ENCODE measurements at regions not wholly inside any gene's neighbourhood (a gene's known extent, or its start where the extent isn't known, plus 50 kb on each side); places are given as distances from the start of the nearest gene placed in this dataset.
"Not testable (repeated sequence)": the region's sequence is repeated elsewhere in the genome, so short reads cannot be mapped to it uniquely, and the experiment has no call there.

DNA sequence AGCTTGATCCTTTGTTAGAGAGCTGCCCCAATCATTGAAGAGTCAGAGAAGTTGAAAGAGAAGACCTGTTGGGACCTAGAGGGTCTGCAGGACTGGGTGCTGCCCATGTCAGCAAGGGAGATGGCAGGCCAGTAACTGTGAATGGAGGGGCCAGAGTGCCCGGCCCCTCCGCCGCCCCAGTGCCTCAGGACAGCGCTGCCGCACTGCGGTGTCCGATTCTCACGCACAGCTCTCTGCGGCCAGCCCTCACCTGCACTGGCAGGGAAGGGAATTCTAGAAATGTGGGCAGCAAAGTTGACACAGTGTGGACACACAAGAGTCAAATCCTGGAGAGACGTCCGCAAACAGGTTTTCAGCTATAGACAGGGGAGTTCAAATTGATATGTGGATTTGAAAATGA lies 373.5 kb downstream of the TCERG1L start:
- TF ChIP-seq, protein P1, sequence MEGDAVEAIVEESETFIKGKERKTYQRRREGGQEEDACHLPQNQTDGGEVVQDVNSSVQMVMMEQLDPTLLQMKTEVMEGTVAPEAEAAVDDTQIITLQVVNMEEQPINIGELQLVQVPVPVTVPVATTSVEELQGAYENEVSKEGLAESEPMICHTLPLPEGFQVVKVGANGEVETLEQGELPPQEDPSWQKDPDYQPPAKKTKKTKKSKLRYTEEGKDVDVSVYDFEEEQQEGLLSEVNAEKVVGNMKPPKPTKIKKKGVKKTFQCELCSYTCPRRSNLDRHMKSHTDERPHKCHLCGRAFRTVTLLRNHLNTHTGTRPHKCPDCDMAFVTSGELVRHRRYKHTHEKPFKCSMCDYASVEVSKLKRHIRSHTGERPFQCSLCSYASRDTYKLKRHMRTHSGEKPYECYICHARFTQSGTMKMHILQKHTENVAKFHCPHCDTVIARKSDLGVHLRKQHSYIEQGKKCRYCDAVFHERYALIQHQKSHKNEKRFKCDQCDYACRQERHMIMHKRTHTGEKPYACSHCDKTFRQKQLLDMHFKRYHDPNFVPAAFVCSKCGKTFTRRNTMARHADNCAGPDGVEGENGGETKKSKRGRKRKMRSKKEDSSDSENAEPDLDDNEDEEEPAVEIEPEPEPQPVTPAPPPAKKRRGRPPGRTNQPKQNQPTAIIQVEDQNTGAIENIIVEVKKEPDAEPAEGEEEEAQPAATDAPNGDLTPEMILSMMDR (IDR thresholded peaks at IDR 0.05): no peak

DNA sequence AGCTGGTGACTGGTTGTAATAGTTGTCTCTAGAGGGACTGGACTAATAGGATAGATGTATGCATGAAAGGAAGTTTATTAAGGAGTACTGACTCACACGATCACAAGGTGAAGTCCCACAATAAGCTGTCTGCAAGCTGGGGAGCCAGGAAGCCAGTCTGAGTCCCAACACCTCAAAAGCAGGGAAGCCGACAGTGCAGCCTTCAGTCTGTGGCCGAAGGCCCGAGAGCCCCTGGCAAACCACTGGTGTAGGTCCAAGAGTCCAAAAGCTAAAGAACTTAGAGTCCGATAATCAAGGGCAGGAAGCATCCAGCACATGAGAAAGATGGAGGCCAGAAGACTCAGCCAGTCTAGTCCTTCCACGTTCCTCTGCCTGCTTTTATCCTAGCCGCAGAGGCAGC lies 372.6 kb downstream of the TCERG1L start:
- not testable (repeated sequence) for DNase-seq (ENCODE audit: low spot score); ATAC-seq (ENCODE audit: low FRiP score)

More for the DNA sequence above, 373.5 kb downstream of the TCERG1L start:
- DNase-seq (ENCODE audit: low spot score) (no peak), ATAC-seq (ENCODE audit: low FRiP score) (no peak)

DNA sequence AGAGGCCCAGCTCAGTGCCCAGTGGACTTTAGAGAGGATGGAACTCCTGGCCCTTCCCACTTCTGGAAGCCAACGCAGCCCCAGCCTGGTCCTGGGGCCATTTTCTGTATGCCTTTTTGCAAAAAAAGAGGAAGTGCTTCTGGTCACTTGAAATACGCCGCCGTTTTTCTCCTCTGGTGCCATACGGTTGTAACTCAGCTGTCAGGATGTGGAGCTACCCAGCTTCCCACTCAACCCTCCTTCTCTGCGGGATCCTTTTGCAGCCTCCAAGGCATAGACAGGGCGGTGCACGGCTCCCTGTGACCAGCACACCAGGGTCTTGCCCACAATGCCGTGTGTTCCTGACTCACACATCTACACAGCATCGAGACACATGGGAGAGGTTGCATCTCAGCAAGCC lies 369.6 kb downstream of the TCERG1L start:
- no peak for DNase-seq (ENCODE audit: low spot score)
- TF ChIP-seq, protein P1 (IDR thresholded peaks at IDR 0.05): no peak
- no peak for ATAC-seq (ENCODE audit: low FRiP score)

DNA sequence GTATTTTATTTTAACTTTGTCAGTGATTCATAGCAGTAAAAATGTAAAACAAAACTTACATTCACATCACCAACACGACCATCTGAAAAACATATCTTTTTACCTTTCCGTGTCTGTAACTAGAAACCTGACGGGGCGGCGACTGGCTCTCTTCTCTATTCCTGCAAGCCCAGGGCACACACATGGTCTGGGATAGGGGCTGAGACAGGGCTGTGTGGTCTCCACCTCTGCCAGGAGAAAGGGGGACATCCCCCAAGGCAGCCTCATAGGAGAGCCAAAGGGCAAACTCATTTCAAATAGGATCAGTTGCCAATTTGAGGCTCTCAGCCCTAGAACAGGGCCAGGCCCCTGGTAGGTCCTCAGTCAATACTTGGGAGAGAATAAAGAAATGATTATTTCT lies 359.4 kb downstream of the TCERG1L start:
- ATAC-seq (ENCODE audit: low FRiP score) (no peak), DNase-seq (ENCODE audit: low spot score) (no peak)
- TF ChIP-seq, protein P1 (IDR thresholded peaks at IDR 0.05): no peak

DNA sequence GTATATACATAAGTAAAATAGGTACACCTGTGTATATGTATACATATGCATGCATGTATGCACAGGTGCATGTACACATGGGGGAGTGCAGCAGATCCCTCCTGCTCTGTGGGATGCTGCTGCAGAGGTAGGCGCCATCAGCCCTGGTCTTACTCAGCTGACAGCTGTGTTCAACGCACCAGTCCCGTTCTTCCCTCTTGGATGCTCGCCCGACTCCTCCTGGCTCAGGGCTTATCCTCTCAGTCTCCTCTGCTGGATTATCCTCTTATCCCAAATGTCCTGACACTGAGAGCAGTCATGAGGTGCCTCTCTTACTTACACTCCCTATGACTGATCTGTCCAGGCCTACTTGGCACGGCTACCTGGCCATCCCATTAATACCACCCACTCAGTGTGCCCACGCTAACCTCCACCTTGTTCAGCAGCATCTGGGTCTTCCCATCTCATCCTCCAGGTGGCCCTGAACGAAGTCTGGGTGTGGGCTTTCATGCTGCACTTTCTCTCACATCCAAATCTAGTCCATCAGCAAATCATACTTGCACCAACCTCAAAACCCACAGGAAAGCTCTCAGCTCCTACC lies 357.1 kb downstream of the TCERG1L start:
- no peak for DNase-seq (ENCODE audit: low spot score)
- TF ChIP-seq, protein P1 (IDR thresholded peaks at IDR 0.05): no peak
- no peak for ATAC-seq (ENCODE audit: low FRiP score)

DNA sequence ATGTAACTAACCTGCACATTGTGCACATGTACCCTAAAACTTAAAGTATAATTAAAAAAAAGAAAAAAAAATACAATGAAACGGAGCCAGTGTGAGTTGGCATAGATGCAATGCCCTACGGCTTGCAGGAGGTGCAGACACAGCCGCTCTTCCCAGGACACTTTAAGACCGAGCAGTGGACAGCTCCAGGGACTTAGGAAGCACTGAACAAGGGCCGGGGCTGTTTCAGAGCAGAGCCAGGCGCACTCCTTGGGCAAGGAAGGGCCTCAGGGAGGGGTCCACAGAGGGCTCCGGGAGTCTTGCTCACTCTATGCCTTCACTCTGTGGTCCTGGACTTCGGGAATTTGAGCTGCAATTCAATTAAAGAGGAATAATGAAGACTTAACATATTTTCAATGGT lies 355.3 kb downstream of the TCERG1L start:
- DNase-seq (ENCODE audit: low spot score): no peak
- ATAC-seq (ENCODE audit: low FRiP score): no peak

DNA sequence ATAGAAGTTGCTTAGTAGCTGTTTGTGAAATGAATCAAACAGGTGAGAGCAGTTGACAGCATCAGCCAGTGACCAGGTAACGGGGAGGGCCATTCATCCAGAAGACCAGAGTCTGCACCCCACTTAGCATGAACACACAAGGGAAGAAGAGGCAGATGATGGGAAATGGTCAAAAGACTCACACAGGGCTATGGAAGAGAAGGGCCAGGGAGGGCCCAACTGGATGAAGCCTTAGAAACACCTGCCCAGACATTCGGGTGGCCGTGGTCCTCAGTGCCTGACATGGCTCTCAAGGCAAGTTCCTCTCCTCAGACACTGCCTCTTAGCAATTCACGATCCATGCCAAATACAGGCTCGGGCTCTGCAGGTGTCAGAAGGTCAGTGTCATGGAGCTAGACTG lies 354.1 kb downstream of the TCERG1L start:
- TF ChIP-seq, protein P1 (IDR thresholded peaks at IDR 0.05): no peak
- no peak for DNase-seq (ENCODE audit: low spot score)
- ATAC-seq (ENCODE audit: low FRiP score): no peak

More for the DNA sequence above, 355.3 kb downstream of the TCERG1L start:
- TF ChIP-seq, protein P1 (IDR thresholded peaks at IDR 0.05): no peak
